HG03159 (cell line): ENCODE measurements at regions not wholly inside any gene's neighbourhood (a gene's known extent, or its start where the extent isn't known, plus 50 kb on each side); places are given as distances from the start of the nearest gene placed in this dataset.
A peak's percentile ranks its signal among the peaks of the same experiment; 100 is the strongest.

Experiments
- ATAC-seq: cut with Tn5 transposase; IDR thresholded peaks from one replicate; pipeline ENCODE4 v1.9.1; 2021; ENCODE audit warnings: mild to moderate bottlenecking, moderate library complexity; ENCODE audit not compliant: unreplicated experiment

GRCh38 chr12:71240946-71241345, 83.1 kb upstream of the TSPAN8 start:
- ATAC-seq: no peak

GRCh38 chr12:71239731-71240130, 81.9 kb upstream of the TSPAN8 start:
- no peak for ATAC-seq

DNA sequence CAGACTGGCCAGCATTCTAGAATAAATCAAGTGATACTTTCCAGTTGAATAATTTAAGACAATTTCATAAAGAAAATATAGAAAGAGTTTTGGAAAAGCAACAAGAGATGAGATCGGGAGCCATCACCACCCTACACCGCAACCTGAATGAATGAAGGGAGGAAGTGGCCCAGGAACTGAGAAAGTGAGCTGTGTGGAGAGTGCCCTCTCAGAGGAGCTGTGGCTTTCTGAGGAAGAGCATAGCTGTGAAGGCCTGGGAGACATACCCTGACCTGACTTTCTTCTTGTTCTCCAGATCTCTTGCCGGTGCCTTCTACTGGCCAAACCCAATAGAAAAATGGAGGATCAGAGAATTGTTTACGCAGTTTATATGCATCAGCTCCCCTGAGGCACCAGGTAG, 79.3 kb upstream of the TSPAN8 start:
- no peak for ATAC-seq

GRCh38 chr12:71236133-71236660, 78.4 kb upstream of the TSPAN8 start:
- no peak for ATAC-seq

DNA sequence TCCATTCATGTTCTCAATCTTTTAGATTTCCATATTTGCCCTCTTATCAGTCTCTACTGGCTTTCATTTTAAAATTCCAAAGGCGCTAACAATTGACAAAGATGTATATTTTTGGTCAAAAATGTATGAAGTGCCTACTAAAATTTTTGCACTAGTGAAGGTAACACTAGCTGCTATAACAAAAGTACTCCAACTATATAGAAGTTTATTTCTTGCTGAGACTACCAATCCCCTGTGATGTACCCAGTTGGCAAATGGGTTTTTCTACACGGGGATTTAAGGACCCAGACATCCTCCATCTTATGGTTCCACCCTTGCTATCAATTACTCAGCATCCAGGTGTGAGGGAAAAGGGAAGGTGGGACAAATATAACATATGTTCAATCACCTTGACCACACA, 75.3 kb upstream of the TSPAN8 start:
- no peak for ATAC-seq

- no peak for ATAC-seq
These were observed 72.7 kb upstream of the TSPAN8 start for GRCh38 chr12:71230542-71230941.

GRCh38 chr12:71223139-71223538, 65.3 kb upstream of the TSPAN8 start:
- ATAC-seq: no peak

GRCh38 chr12:71222436-71222835, 64.6 kb upstream of the TSPAN8 start:
- no peak for ATAC-seq

- no peak for ATAC-seq
These were observed 62.5 kb upstream of the TSPAN8 start for GRCh38 chr12:71220260-71220659.

DNA sequence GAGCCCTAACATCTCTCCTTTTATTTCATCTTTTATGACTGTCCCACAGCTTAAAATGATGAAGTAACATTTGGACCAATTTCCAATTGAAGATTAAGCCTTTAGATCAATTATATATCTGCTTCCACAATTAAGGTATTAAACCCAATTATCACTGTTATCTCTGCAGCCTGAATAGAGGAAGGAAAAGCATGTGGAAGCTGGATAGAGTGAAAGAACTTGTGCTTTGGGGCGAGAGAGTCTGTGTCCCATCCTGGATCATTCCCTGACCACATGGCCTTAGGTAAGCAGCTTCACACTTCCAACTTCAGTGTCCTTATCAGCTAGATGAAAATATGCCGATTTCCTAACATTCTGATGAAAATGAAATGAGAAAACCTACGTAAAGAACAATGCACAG, 61.4 kb upstream of the TSPAN8 start:
- ATAC-seq: no peak

- no peak for ATAC-seq
These were observed 60.8 kb upstream of the TSPAN8 start for GRCh38 chr12:71218616-71219015.

DNA sequence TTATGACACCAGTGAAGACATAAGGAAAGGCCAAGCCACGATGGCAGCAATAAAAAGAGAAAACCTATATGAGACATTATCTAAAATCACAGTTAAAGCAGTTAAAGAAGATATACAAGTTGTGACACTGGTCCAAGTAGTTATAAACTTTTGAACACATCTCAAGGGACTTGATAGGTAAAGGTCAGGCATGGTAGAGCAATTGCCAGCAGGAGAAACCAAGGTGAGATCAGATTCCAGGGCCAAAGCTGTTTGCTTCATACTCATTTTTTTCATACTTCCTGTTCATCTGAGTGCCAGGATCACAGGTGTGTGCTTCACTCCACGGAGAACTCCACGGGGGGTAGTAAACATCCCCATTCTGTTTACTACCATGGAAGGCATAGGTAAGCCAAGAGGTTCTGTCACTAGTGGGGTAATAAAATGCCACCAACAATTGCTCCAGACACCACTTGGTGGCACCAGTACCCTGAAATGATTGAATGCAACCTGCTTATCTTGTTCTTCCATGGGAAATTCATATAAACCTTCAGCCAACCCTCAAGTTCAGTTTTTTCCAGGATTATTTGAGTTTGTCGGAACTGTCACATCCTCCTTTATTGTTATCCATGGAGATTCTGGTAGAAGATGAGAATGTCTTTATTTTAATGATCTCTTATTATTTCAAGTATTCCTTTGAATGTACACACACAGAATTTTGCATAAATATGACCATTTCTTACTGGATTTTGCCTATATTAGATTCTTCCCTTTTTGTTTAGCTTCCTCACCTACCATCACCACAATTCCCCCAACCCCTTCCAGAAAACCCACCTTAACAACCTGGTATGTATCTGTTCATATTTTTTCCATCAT, 59.2 kb upstream of the TSPAN8 start:
- ATAC-seq: peak; percentile 71

- no peak for ATAC-seq
These were observed 56.9 kb upstream of the TSPAN8 start for GRCh38 chr12:71214511-71215285.

DNA sequence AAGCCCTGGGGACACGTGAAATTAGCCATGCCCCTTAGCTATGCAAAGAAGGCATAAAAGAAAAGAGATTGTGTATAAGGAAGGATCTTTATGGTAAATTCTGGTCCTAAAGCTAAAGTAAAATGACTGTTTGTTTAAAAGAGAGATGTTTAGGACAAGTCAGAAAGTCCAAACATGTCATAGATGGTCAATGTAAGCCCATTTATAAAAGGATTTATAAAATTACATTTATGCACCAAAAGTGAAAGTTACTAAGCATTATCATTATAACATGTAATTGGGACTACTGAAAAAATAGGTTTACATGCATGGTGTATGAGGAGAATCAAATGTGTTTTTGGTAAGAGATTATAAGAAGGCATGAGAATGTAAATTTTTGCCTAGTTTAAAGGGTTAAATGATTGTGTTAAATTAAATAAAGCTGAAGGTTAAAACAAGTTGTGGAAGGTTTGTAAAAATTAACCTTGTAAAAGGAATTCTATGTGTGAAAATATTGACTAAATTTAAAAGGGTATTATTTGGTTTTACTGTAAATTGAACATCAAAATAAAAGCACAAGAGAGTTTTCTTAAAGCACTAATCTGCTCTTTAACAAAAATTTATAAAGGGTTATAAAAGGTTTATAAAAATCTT, 50.4 kb upstream of the TSPAN8 start:
- ATAC-seq: no peak
